HepG2 (cell line): ENCODE measurements at regions not wholly inside any gene's neighbourhood (a gene's known extent, or its start where the extent isn't known, plus 50 kb on each side); places are given as distances from the start of the nearest gene placed in this dataset.

Source experiments
- ATAC-seq: fragments of 200-7000 bp; cut with Tn5 transposase; 3 replicates; pipeline ENCODE4 v1.9.1; 2020; ENCODE audit warnings: mild to moderate bottlenecking, moderate library complexity
- BruUV-seq: library from RNA; stranded (reverse); fragments of 400-500 nt; replicated peaks from 2 replicates; lab custom pipeline; 2021; lab: Mats Ljungman, UMichigan
- CTCF ChIA-PET: fragments of 300-600 bp; formaldehyde crosslinking; extraction: SDS; loops from one replicate; lab custom pipeline; 2021; ENCODE audit warnings: low total read pairs, inconsistent platforms, low intra/inter-chr PET ratio; lab: Yijun Ruan, JAX
- POLR2A ChIA-PET: fragments of 350-600 bp; sonication (Branson Sonifier 250); formaldehyde crosslinking; loops from one replicate; lab custom pipeline; 2020; ENCODE audit warnings: antibody characterized with exemption, inconsistent platforms; lab: Yijun Ruan, JAX
- DNase-seq: peaks from one replicate; pipeline ENCODE4 v3.0.0-alpha.2; 2015; ENCODE audit warnings: low spot score
- FAIRE-seq: peaks from 3 replicates; lab custom pipeline; 2011; peaks lifted over from hg19 to GRCh38; lab: Jason Lieb, UNC
- H2AFZ ChIP-seq: one replicate; pipeline ENCODE4 v1.6.1; 2011; ENCODE audit warnings: low read length, inconsistent platforms
- H3K27ac ChIP-seq: fragments of 300-600 bp; 3 replicates; pipeline ENCODE4 v1.8.0; 2011; ENCODE audit warnings: mixed run types, mild to moderate bottlenecking, mixed read lengths, low read length, inconsistent platforms; ENCODE audit not compliant: insufficient read depth; ENCODE audit errors: extremely low read length
- H3K27me3 ChIP-seq, 2 experiments: fragments of 200-600 bp in 1 of 2; 2 replicates in 1 of 2; 3 replicates in 1 of 2; pipeline versions ENCODE4 v1.6.0 to v1.8.0; 2011; ENCODE audit warnings: low read length in 2 of 2, mild to moderate bottlenecking in 2 of 2, moderate library complexity in 2 of 2, inconsistent platforms in 1 of 2; ENCODE audit not compliant: insufficient read depth in 2 of 2, control insufficient read depth in 1 of 2
- H3K36me3 ChIP-seq, 2 experiments: fragments of 200-600 bp in 1 of 2; replicated peaks in 1 of 2; 2 replicates in 1 of 2; 3 replicates in 1 of 2; pipeline versions ENCODE4 v1.5.1 to v1.8.0; 2011; ENCODE audit warnings: low read length in 2 of 2, inconsistent platforms in 1 of 2; ENCODE audit not compliant: insufficient read depth in 2 of 2, control insufficient read depth in 1 of 2
- H3K4me1 ChIP-seq: 2 replicates; pipeline ENCODE4 v1.5.1; 2012; ENCODE audit warnings: low read length, inconsistent platforms; ENCODE audit not compliant: insufficient read depth
- H3K4me2 ChIP-seq: 2 replicates; pipeline ENCODE4 v1.6.0; 2011; ENCODE audit warnings: low read depth, low read length, inconsistent platforms
- H3K4me3 ChIP-seq, 3 experiments: fragments of 200-600 bp in 1 of 3; sonication (generic), shearing (Covaris generic) in 1 of 3; replicated peaks in 1 of 3; 2 replicates each; pipeline ENCODE4 v1.5.1; 2011 to 2016; ENCODE audit warnings: low read length in 3 of 3, inconsistent platforms in 2 of 3, low read depth in 2 of 3, mild to moderate bottlenecking in 2 of 3, control low read depth in 1 of 3, mixed read lengths in 1 of 3; ENCODE audit not compliant: insufficient read depth in 1 of 3
- H3K79me2 ChIP-seq: one replicate; pipeline ENCODE4 v1.6.1; 2011; ENCODE audit warnings: low read length, inconsistent platforms; ENCODE audit not compliant: insufficient read depth
- H3K9ac ChIP-seq: 2 replicates; pipeline ENCODE4 v1.6.0; 2011; ENCODE audit warnings: mild to moderate bottlenecking, low read depth, low read length, inconsistent platforms; ENCODE audit not compliant: insufficient read depth
- H3K9me3 ChIP-seq: 2 replicates; pipeline ENCODE4 v1.5.1; 2012; ENCODE audit warnings: mild to moderate bottlenecking, low read length
- H4K20me1 ChIP-seq: 2 replicates; pipeline ENCODE4 v1.6.0; 2011; ENCODE audit warnings: inconsistent platforms, mild to moderate bottlenecking, low read length, moderate library complexity; ENCODE audit not compliant: insufficient read depth
- GFI1 ChIP-seq: sonication (generic); formaldehyde crosslinking; IDR thresholded peaks from 2 replicates; pipeline ENCODE4 v1.5.0; 2020; ENCODE audit warnings: missing genetic modification reagents, mild to moderate bottlenecking, borderline replicate concordance
- REL ChIP-seq: sonication (generic); formaldehyde crosslinking; conservative IDR thresholded peaks from 2 replicates; pipeline ENCODE4 v1.8.0; 2022; ENCODE audit warnings: mild to moderate bottlenecking, missing genetic modification reagents, moderate library complexity
- RFX5 ChIP-seq: IDR thresholded peaks from 2 replicates; pipeline ENCODE4 v1.6.1; 2011; ENCODE audit warnings: low read depth, low read length, improper control_type of control experiment
- ZNF33A ChIP-seq: sonication (generic); formaldehyde crosslinking; IDR thresholded peaks from 2 replicates; pipeline ENCODE4 v1.5.1; 2020; ENCODE audit warnings: missing genetic modification reagents, mild to moderate bottlenecking, moderate library complexity, borderline replicate concordance
- ZSCAN29 ChIP-seq: sonication (generic); formaldehyde crosslinking; conservative IDR thresholded peaks from 2 replicates; pipeline ENCODE4 v1.4.0; 2020; ENCODE audit warnings: mild to moderate bottlenecking, missing genetic modification reagents
- ZZZ3 ChIP-seq: sonication (generic); formaldehyde crosslinking; IDR thresholded peaks from 2 replicates; pipeline ENCODE4 v1.4.0; 2020; ENCODE audit warnings: missing genetic modification reagents, mild to moderate bottlenecking, borderline replicate concordance
- WGBS: methylation state at CpG from one replicate; pipeline ENCODE4 v1.1.6; 2017; ENCODE audit warnings: low lambda C conversion rate; 5-methylcytosine and 5-hydroxymethylcytosine counted together
- in situ Hi-C: cut with HindIII; loops from 2 replicates; pipeline ENCODE4 v1.10.0; 2017; ENCODE audit warnings: low pct_unique_long_range_greater_than_20kb; ENCODE audit not compliant: extremely low pct_ligation_motif_present
- intact Hi-C: fragments of 100-400 bp; cut with micrococcal nuclease; formaldehyde crosslinking; loops from one replicate; pipeline ENCODE4 v1.10.0; 2022; ENCODE audit not compliant: unreplicated experiment
- TF ChIP-seq, protein P1 (sequence below): sonication (generic); formaldehyde crosslinking; conservative IDR thresholded peaks from 2 replicates; pipeline ENCODE4 v1.4.0; 2020; ENCODE audit warnings: missing genetic modification reagents

DNA sequence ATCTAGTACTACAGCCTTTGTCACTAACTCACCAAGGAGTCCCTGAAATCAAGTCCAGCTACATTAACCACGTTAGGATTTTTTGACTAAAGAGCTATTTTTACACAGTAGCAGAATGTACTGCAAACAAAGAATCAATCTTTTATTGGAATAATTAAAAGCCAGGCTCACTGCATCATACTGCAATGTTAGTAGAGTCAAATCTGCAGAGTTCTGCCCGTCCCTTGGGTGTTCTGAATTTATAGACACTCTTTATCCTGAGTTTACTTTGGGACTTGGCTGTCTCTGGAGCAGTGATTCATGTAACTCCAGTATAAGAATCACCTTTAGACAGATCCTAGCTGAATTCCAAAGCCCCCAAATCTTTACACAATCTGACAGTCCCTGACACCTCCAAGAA is 127.9 kb upstream of the THSD7B start:
- no peaks in the 10 kb centered on the region for H3K9me3 ChIP-seq
- no peak overlapping the region for H2AFZ ChIP-seq
- BruUV-seq = no TSS peak
- DNase-seq = no peak
- H3K9ac ChIP-seq = no peak overlapping the region
- H3K4me3 ChIP-seq = no peak overlapping the region
- no peaks in the 10 kb centered on the region for H3K79me2 ChIP-seq
- POLR2A ChIA-PET = no interaction called here
- FAIRE-seq = no peak
- no peak overlapping the region for H3K4me2 ChIP-seq
- intact Hi-C loops = no loop called here
- CTCF ChIA-PET = no interaction called here
- no peaks in the 10 kb centered on the region for H3K36me3 ChIP-seq
- in situ Hi-C loops = no loop called here
- no peak overlapping the region for H3K27ac ChIP-seq
- no peak for ATAC-seq
- H3K27me3 ChIP-seq = no peaks in the 10 kb centered on the region
- 0% methylated on average over 2 of the region's 2 CpGs for WGBS
- no peak for TF ChIP-seq ZNF33A (CRISPR knock-in tag)
- TF ChIP-seq ZSCAN29 = no peak
- TF ChIP-seq, protein P1, sequence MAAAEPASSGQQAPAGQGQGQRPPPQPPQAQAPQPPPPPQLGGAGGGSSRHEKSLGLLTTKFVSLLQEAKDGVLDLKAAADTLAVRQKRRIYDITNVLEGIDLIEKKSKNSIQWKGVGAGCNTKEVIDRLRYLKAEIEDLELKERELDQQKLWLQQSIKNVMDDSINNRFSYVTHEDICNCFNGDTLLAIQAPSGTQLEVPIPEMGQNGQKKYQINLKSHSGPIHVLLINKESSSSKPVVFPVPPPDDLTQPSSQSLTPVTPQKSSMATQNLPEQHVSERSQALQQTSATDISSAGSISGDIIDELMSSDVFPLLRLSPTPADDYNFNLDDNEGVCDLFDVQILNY (CRISPR knock-in tag) = no peak
- TF ChIP-seq REL (CRISPR knock-in tag) = no peak
- no peak for TF ChIP-seq RFX5
- no peaks in the 10 kb centered on the region for H3K4me1 ChIP-seq
- no peaks in the 10 kb centered on the region for H4K20me1 ChIP-seq

DNA sequence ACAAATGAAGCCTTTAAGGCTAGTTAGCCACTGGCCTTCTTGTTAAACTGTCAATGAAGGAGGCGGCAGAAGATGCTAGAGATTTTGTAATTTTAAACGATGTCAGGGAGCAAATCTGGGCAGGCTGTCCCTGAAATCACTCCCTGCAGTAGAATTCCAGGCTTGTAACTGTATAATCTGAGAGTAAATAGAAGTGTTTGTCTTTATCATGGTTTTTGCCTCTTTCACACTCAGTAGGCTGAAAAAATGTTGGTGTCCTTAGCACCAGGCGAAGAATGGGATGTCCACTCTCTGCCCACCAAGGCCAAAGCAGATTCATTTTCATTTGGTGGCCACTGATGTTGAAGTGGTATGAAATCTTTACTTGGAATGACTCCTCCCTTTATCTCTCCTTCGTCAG is 136.9 kb upstream of the THSD7B start:
- peak; percentile 84 for ATAC-seq
- no peak for FAIRE-seq
- in situ Hi-C loops = no loop called here
- no peaks in the 10 kb centered on the region for H4K20me1 ChIP-seq
- intact Hi-C loops = no loop called here
- CTCF ChIA-PET = no interaction called here
- no peak overlapping the region for H3K27ac ChIP-seq
- no peak overlapping the region for H2AFZ ChIP-seq
- TF ChIP-seq ZZZ3 (CRISPR knock-in tag) (no peak), GFI1 (peak; percentile 77; the same call in 1 of the 2 replicates)
- WGBS = 6% methylated on average over 4 of the region's 4 CpGs
- no peaks in the 10 kb centered on the region for H3K36me3 ChIP-seq
- no peak overlapping the region for H3K4me2 ChIP-seq
- POLR2A ChIA-PET = no interaction called here
- no peak overlapping the region for H3K9ac ChIP-seq
- no peaks in the 10 kb centered on the region for H3K9me3 ChIP-seq
- H3K4me3 ChIP-seq = no peak overlapping the region
- no peak for DNase-seq
- H3K79me2 ChIP-seq = no peaks in the 10 kb centered on the region
- H3K4me1 ChIP-seq = no peaks in the 10 kb centered on the region
- H3K27me3 ChIP-seq = no peaks in the 10 kb centered on the region
- BruUV-seq = no TSS peak
